ENCODE measurements at regions not wholly inside any gene's neighbourhood (a gene's known extent, or its start where the extent isn't known, plus 50 kb on each side); places are given as distances from the start of the nearest gene placed in this dataset.

DNA sequence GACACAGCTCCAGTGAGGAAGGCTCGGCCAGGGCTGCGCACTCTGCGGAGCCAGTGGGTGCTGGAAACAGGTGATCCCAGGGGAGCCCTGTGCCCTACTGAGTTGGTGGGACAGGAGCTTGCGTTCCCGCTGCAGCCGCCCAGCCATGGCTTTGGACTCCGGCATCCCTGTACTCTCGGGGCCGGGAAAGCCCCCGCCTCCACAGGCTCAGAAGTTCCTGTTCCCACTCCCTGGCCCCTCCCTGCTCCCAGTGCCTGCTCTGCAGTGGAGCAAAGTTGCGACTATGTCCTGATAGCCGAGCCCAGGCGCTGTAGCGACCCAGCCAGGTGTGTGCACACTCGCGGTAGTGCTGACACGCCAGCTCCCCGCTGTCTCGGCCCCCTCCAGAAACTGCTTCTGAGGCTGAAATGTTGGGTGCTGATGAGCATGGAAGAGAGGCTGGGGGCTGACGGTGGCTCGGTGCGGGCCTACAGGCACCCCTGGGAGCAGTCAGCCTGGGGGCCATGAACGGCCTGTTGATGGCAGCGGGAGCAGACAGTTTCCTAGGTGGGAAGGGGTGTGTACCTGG, 344.6 kb upstream of the MGAT4C start:
- no peak overlapping the region for H2BK12ac ChIP-seq (ENCODE audit: insufficient read length, low read depth, low read length)
- no peak overlapping the region for H2BK120ac ChIP-seq (ENCODE audit: low read depth, low read length, poor library complexity, severe bottlenecking)
- H2AK5ac ChIP-seq (ENCODE audit: insufficient read length, low read length), result no peak overlapping the region
- H2BK20ac ChIP-seq (ENCODE audit: low read depth, low read length, poor library complexity, severe bottlenecking), result no peak overlapping the region
- H3K9ac ChIP-seq (ENCODE audit: extremely low read depth, insufficient read length, low read length), result no peak overlapping the region
- TF ChIP-seq, protein P1, sequence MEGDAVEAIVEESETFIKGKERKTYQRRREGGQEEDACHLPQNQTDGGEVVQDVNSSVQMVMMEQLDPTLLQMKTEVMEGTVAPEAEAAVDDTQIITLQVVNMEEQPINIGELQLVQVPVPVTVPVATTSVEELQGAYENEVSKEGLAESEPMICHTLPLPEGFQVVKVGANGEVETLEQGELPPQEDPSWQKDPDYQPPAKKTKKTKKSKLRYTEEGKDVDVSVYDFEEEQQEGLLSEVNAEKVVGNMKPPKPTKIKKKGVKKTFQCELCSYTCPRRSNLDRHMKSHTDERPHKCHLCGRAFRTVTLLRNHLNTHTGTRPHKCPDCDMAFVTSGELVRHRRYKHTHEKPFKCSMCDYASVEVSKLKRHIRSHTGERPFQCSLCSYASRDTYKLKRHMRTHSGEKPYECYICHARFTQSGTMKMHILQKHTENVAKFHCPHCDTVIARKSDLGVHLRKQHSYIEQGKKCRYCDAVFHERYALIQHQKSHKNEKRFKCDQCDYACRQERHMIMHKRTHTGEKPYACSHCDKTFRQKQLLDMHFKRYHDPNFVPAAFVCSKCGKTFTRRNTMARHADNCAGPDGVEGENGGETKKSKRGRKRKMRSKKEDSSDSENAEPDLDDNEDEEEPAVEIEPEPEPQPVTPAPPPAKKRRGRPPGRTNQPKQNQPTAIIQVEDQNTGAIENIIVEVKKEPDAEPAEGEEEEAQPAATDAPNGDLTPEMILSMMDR (conservative IDR thresholded peaks at IDR 0.05), result no peak
- no peak overlapping the region for H3T11ph ChIP-seq (ENCODE audit: low read length)
- Mint-ChIP-seq H3K27me3 (ENCODE audit: low read depth) (no peaks in the 10 kb centered on the region), H3K36me3 (ENCODE audit: insufficient read depth in 1 of 3, low read depth in 3 of 3) (no peaks in the 10 kb centered on the region), H3K4me1 (no peaks in the 10 kb centered on the region), H3K9me3 (no peaks in the 10 kb centered on the region; a peak in 2 of 5 replicates), H3K4me3 (no peak overlapping the region), H3K27ac (no peak overlapping the region)
- H2BK15ac ChIP-seq (ENCODE audit: low read depth, low read length), result no peak overlapping the region
- no peak overlapping the region for H3K4me2 ChIP-seq (ENCODE audit: insufficient read depth, insufficient read length, low read length)
- H4K8ac ChIP-seq (replicated peaks; ENCODE audit: insufficient read length, low read depth, low read length), result no peak overlapping the region
- no peak overlapping the region for H3K18ac ChIP-seq (ENCODE audit: insufficient read length, low read depth, low read length)
- H3K4ac ChIP-seq (ENCODE audit: low read depth, low read length), result no peak overlapping the region
- H3K27me3 ChIP-seq (ENCODE audit: insufficient read depth, low read length), result no peaks in the 10 kb centered on the region
- no peaks in the 10 kb centered on the region for H3K79me2 ChIP-seq (ENCODE audit: insufficient read depth, low read length)
- H3K79me1 ChIP-seq (ENCODE audit: insufficient read depth, low read depth, low read length, poor library complexity, severe bottlenecking), result no peaks in the 10 kb centered on the region
- no peaks in the 10 kb centered on the region for H4K20me1 ChIP-seq (ENCODE audit: control insufficient read depth, insufficient read depth, insufficient read length)
- no peak overlapping the region for H3K27ac ChIP-seq (ENCODE audit: insufficient read length, low read depth, low read length)
- no CpG with 5 or more reads among the region's 24 CpGs for WGBS (ENCODE audit: extremely low coverage, insufficient read length, low lambda C conversion rate)
- H2BK5ac ChIP-seq (ENCODE audit: insufficient read length, low read length), result no peak overlapping the region
- H4K91ac ChIP-seq (ENCODE audit: insufficient read length, low read depth, low read length), result no peak overlapping the region
- H2AFZ ChIP-seq (ENCODE audit: low read length), result no peak overlapping the region
- no peaks in the 10 kb centered on the region for H3K4me1 ChIP-seq (ENCODE audit: insufficient read depth, low read length)
- no peak overlapping the region for H3K23ac ChIP-seq (ENCODE audit: insufficient read length, low read depth, low read length)
- no peaks in the 10 kb centered on the region for H3K23me2 ChIP-seq (ENCODE audit: insufficient read length, low read depth, low read length, poor library complexity, severe bottlenecking)
- peak; percentile 30 for DNase-seq
- no peaks in the 10 kb centered on the region for H3K9me3 ChIP-seq (ENCODE audit: control insufficient read depth, low read depth, low read length)
- H4K5ac ChIP-seq (ENCODE audit: insufficient read length, low read depth, low read length), result no peak overlapping the region
- H3K56ac ChIP-seq (ENCODE audit: insufficient read length, low read depth, low read length), result no peak overlapping the region
- H3K14ac ChIP-seq (ENCODE audit: insufficient read depth, low read length), result no peak overlapping the region; the same call in 1 of the 2 replicates
